HG02571 (cell line): ENCODE measurements at regions not wholly inside any gene's neighbourhood (a gene's known extent, or its start where the extent isn't known, plus 50 kb on each side); places are given as distances from the start of the nearest gene placed in this dataset.
"Not testable (repeated sequence)": the region's sequence is repeated elsewhere in the genome, so short reads cannot be mapped to it uniquely, and the experiment has no call there.

Experiments used
- ATAC-seq: cut with Tn5 transposase; IDR thresholded peaks from one replicate; pipeline ENCODE4 v1.9.1; 2021; ENCODE audit warnings: mild to moderate bottlenecking, moderate library complexity; ENCODE audit not compliant: unreplicated experiment

- no peak for ATAC-seq
Observed at GRCh38 chr1:101522486-101522885, 285.7 kb downstream of the S1PR1 start.

- ATAC-seq = no peak
Observed at GRCh38 chr1:101526813-101527212, 290.0 kb downstream of the S1PR1 start.

DNA sequence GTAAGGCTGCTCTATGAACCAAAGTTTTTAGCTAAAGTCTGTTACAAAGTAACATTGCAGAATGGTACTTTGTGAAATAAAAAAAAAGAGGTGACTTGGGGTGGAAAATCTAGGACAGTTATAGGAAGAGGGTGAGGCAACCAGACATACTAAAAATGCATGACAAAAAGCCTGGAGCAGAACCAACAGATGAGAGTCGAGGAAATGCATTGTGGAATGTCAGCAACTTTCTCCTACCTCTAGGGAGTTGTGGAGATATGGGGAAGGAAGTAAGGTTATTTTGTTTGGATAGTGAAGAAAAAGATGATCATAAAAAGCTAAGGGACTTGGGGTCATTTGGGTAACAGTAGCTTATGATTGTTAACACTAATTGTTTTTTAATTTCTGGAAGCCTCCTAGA, 295.6 kb downstream of the S1PR1 start:
- ATAC-seq = no peak

DNA sequence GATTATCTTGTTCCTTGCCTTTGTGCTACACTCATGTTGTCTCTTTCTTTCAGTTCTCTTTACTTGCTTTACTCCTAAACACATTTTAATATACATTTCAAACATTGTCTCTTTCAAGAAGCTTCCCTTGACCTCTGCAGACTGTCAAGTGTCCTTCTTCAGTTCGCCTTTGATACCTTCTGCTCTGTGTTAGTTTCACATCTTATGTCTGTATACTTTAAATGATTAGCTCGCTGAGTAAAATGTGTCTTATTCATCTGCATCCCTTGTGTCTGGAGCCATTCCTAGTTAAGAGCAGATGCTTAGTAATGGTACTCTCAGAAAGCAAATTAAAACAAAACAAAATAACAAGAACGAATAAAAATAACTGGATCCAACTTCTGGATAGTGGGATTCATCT, 303.3 kb downstream of the S1PR1 start:
- ATAC-seq = no peak

DNA sequence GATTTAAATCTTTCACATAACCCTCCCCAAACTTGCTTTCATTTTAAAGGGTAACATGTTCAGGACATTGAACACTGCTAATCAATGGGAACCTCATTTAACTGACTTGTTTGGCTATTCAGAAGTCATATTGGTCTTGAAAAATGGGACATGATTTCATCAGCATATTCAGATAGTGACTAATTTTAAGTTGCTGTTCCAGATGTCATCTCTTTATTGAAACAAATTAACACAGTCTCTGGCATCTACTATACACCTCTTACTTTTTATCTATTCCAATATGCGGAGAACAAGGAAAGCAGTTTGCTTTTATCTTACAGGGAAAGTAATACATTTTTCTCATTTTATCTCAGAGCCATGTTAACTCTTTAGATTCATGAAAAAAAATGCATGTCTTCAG, 310.1 kb downstream of the S1PR1 start:
- no peak for ATAC-seq

GRCh38 chr1:101547357-101547756, 310.5 kb downstream of the S1PR1 start:
- ATAC-seq = no peak

- no peak for ATAC-seq
Observed at GRCh38 chr1:101548376-101548775, 311.6 kb downstream of the S1PR1 start.

GRCh38 chr1:101550581-101550980, 313.8 kb downstream of the S1PR1 start:
- no peak for ATAC-seq

DNA sequence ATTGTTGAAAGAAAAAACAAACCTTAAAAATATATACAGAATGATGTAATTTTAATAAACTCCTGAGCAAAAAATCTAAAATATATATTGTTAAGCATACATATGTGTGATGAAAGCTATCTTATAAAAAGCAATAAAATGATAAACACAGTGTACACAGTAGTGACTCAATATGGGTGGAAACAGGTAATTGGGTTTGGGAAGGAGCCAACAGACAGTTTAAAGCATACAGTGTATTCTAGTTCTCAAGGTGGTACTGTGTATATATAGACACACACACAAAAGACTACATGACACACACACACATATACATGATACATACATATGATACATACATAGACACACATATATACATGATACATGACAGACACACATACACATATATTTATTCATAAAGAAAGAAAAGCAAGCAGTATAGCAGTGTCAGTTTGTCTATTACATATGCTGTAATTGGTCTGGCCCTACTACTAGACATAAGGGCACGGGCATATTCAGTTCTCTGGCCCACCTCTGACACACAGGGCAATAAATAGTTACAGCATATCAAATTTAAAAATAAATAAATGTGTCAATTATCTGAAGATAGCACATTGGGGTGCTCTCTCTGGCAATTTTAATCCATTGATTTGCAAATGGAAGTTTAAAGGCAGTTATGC, 330.2 kb downstream of the S1PR1 start:
- ATAC-seq = no peak

- peak; percentile 94 for ATAC-seq
Observed at GRCh38 chr1:101567582-101568189, 330.9 kb downstream of the S1PR1 start.

- no peak for ATAC-seq
Observed at GRCh38 chr1:101587741-101588140, 350.9 kb downstream of the S1PR1 start.

DNA sequence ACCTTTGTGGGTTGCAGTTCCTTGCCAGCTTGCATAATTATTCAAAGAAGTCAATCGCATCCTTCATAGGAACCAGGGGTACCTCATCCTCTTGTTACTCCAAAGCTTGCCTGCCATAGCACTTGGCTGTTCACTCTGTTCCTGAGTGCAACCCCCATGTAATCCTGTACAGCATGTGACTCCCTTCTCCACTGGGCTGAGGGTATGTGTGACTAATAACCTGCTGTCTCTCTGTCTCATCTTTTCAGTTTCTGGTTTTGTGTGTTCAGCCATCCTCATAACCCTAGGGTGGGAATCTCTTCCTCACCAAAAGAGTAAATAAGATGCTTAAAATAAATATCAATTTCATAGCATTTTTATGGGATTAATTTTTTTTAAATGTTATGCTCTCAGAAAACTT, 351.9 kb downstream of the S1PR1 start:
- ATAC-seq = no peak

DNA sequence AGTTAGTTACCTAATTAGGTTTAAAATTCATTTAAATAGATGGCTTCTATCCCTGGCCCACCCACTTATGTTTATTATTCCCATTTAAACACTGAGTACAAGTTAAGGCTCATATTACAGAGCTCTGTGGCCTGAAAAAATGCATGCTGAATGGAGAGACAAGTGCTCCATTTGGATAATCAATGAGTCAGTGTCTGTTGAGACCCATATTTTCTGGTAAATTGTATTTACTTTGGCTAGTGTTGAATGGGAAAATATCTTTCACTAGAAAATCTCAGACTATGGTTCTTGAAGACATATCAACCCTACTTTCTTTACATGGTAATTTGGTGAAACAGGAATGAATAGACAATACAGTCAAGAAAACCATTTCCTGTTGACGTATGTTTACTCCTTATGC, 356.0 kb downstream of the S1PR1 start:
- no peak for ATAC-seq

DNA sequence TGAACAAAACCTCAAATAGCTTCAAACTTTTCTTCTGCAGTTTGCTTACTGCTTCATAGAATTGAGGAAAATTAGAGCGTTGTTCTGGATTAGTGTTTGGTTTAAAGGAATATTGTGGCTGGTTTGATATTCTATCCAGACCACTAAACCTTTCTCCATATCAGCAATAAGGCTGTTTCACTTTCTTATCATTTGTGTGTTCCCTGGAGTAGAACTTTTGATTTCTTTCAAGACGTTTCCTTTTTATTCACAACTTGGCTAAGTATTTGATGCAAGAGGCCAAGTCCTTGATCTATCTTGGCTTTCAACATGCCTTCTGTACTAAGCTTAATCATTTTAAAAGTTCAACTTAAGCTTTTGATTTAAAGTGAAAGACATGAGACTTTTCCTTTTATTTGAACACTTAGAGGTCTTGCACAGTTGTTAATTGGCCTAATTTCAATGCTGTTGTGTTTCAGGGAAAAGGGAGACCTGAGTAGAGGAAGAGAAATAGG, 359.1 kb downstream of the S1PR1 start:
- ATAC-seq = no peak

- not testable (repeated sequence) for ATAC-seq
Observed at GRCh38 chr1:101600615-101601014, 363.8 kb downstream of the S1PR1 start.

GRCh38 chr1:101603726-101604125, 366.9 kb downstream of the S1PR1 start:
- no peak for ATAC-seq

DNA sequence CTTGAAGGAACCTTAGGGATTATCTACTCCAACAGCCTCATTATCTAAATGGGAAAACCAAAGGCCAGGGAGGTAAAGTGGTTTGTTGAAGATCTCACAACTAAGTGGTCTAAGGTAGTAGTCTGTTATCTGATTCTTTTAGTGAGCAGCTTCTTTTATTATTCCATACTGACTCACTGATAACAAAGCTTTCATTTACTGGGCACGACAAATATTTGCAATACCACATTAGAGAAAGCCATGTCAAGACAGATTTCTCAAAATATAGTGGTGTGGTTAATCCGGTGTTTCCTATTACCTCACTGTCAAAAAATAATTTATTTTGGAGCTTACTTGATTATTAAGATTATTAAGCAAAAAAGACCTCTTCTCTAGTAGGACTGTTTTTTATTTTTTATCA, 369.1 kb downstream of the S1PR1 start:
- no peak for ATAC-seq

- no peak for ATAC-seq
Observed at GRCh38 chr1:101613546-101613945, 376.7 kb downstream of the S1PR1 start.

DNA sequence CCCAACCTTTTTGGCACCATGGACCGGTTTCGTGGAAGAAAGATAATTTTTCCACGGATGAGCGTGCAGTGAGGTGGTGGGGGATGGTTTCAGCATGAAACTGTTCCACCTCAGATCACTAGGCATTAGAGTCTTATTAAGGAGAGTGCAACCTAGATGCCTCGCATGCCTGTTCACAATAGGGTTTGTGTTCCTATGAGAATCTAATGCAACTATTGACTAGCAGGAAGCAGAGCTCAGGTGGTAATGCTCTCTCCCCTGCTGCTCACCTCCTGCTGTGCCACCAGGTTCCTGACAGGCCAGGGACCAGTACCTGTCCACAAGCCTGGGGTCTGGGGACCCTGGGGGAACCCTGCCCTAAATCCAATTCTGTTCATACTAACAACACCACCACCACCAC, 377.8 kb downstream of the OLFM3 start:
- ATAC-seq = no peak

DNA sequence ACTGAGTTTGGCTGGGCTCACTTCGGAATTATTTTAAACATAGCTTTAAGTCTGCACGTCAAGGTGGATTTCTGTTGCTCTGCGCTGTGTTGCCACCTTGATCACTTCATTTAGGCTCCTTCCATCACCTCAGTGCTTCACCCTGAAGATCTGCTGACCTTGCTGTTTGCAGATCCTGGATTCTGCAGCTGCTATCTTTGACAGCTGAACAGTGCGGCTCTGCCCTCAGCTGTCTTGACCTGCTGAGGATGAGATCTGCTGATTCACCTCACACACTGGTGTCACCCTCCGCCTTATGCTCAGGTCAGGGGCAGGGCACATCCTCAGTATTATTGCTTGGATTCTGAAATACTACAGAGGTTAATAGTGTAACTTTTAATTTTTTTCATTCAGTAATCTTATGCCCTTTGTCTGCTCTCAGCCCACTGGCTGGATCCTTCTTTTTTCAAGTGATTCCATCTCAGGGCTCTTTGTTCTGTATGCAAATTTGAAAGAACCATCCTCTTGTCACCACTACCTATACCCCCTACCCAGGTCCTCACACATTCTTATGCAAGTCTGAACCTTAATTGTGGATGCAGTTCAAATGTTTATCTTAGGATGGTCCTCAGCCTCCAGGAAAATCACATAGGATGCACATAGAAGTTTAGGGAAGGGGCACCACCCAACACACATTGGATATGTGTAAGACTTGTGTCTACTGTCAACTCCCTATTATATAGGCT, 364.0 kb downstream of the OLFM3 start:
- ATAC-seq = no peak

DNA sequence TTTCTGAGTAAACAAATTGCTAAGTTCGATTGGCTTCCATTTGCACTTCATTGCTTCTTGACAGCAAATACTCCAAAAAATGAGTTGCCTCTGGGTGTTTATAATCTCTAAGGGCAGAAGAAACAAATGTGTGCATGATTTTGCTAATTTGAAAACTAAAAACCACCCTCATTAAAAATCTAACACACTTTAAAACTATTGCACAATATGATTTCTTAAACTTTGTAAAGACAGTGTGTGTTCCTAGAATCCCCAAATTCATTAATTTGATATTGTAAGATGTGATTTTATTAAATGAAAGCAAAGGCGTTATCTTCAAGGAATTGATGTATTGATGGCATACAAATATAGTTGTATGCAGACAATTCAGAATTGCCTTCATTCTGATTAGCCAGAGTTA, 350.9 kb downstream of the OLFM3 start:
- no peak for ATAC-seq

DNA sequence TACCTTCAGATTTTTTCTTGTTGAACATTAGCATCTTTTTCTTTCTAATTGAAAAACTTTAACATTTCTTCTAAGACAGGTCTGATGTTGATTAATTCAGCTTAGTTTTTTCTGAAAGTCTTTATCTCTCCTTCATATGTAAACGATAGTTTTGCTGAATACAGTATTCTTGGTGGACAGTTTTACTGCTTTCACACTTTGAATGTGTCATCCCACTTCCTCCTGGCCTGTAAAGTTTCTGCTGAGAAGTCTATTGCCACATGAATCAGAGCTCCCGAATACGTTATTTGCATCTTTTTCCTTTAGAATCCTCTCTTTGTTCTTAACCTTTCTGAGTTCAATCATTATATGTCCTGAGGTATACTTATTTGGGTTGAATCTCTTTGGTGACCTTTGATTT, 344.2 kb downstream of the OLFM3 start:
- ATAC-seq = no peak
